Smooth muscle cell (in vitro differentiated cells): ENCODE measurements at regions not wholly inside any gene's neighbourhood (a gene's known extent, or its start where the extent isn't known, plus 50 kb on each side); places are given as distances from the start of the nearest gene placed in this dataset.

Source experiments
- DNase-seq: peaks from one replicate; lab custom pipeline; 2025; ENCODE audit not compliant: unreplicated experiment; lab: John Stamatoyannopoulos, UW
- H2AFZ ChIP-seq: fragments of 200-600 bp; sonication (generic); 2 replicates; pipeline ENCODE4 v1.6.0; 2016; ENCODE audit warnings: antibody characterized with exemption, low read depth, mild to moderate bottlenecking
- H3F3A ChIP-seq: fragments of 200-600 bp; sonication (generic); 2 replicates; pipeline ENCODE4 v1.6.0; 2017; ENCODE audit warnings: antibody characterized with exemption, low read depth
- H3K27ac ChIP-seq: fragments of 200-600 bp; sonication (generic); 2 replicates; pipeline ENCODE4 v1.5.1; 2016; ENCODE audit warnings: low read depth, mild to moderate bottlenecking
- H3K27me3 ChIP-seq: fragments of 200-600 bp; sonication (generic); 2 replicates; pipeline ENCODE4 v1.6.1; 2016; ENCODE audit warnings: low read depth, mild to moderate bottlenecking
- H3K36me3 ChIP-seq: fragments of 200-600 bp; sonication (generic); 2 replicates; pipeline ENCODE4 v1.5.1; 2016; ENCODE audit warnings: low read depth
- H3K4me1 ChIP-seq: fragments of 200-600 bp; sonication (generic); 2 replicates; pipeline ENCODE4 v1.5.1; 2016; ENCODE audit warnings: low read depth
- H3K4me2 ChIP-seq: fragments of 200-600 bp; sonication (generic); 2 replicates; pipeline ENCODE4 v1.6.0; 2016; ENCODE audit warnings: mild to moderate bottlenecking
- H3K4me3 ChIP-seq: fragments of 200-600 bp; sonication (generic); 2 replicates; pipeline ENCODE4 v1.5.1; 2016; ENCODE audit warnings: mild to moderate bottlenecking
- H3K79me2 ChIP-seq: fragments of 200-600 bp; sonication (generic); 2 replicates; pipeline ENCODE4 v1.6.0; 2016; ENCODE audit warnings: low read depth, mild to moderate bottlenecking
- H3K9ac ChIP-seq: fragments of 200-600 bp; sonication (generic); 2 replicates; pipeline ENCODE4 v1.6.0; 2016; ENCODE audit warnings: low read depth
- H3K9me3 ChIP-seq: fragments of 200-600 bp; sonication (generic); replicated peaks from 2 replicates; pipeline ENCODE4 v1.5.1; 2016; ENCODE audit warnings: low read depth
- H4K20me1 ChIP-seq: fragments of 200-600 bp; sonication (generic); 2 replicates; pipeline ENCODE4 v1.6.0; 2016; ENCODE audit warnings: low read depth
- CTCF ChIP-seq: fragments of 200-600 bp; sonication (generic); IDR thresholded peaks from 2 replicates; pipeline ENCODE4 v1.5.1; 2017; ENCODE audit warnings: borderline replicate concordance, mild to moderate bottlenecking, antibody characterized with exemption; ENCODE audit not compliant: insufficient read depth, poor library complexity, severe bottlenecking
- WGBS: methylation state at CpG from one replicate; pipeline ENCODE4 v1.1.7; 2016; ENCODE audit warnings: low lambda C conversion rate; 5-methylcytosine and 5-hydroxymethylcytosine counted together

- Histone ChIP-seq H3F3A (no peaks in the 10 kb centered on the region), H4K20me1 (no peaks in the 10 kb centered on the region), H3K9ac (no peak overlapping the region), H3K36me3 (peaks cover 16% of the 10 kb centered on the region), H3K4me2 (no peak overlapping the region), H3K27ac (no peak overlapping the region), H3K4me1 (no peaks in the 10 kb centered on the region), H3K4me3 (no peak overlapping the region), H3K79me2 (no peaks in the 10 kb centered on the region), H2AFZ (no peak overlapping the region), H3K9me3 (no peaks in the 10 kb centered on the region), H3K27me3 (no peaks in the 10 kb centered on the region)
- DNase-seq, result no peak
- WGBS, result 77% methylated on average over 3 of the region's 3 CpGs
- TF ChIP-seq CTCF, result no peak
These were observed 59.5 kb upstream of the ANKS1B start for GRCh38 chr12:100044266-100044665.

GRCh38 chr12:100043631-100044030, 58.9 kb upstream of the ANKS1B start:
- Histone ChIP-seq H3K27me3 (no peaks in the 10 kb centered on the region), H3F3A (no peaks in the 10 kb centered on the region), H3K4me1 (no peaks in the 10 kb centered on the region), H3K79me2 (no peaks in the 10 kb centered on the region), H3K9ac (no peak overlapping the region), H3K36me3 (peaks cover 16% of the 10 kb centered on the region), H2AFZ (no peak overlapping the region), H3K27ac (no peak overlapping the region), H3K4me2 (no peak overlapping the region), H3K4me3 (no peak overlapping the region), H3K9me3 (no peaks in the 10 kb centered on the region), H4K20me1 (no peaks in the 10 kb centered on the region)
- no peak for TF ChIP-seq CTCF
- DNase-seq, result no peak
